Hepatocyte (in vitro differentiated cells): ENCODE measurements at regions not wholly inside any gene's neighbourhood (a gene's known extent, or its start where the extent isn't known, plus 50 kb on each side); places are given as distances from the start of the nearest gene placed in this dataset.
A peak's percentile ranks its signal among the peaks of the same experiment; 100 is the strongest.

Experiments
- DNase-seq: peaks from one replicate; pipeline ENCODE4 v3.0.0-alpha.2; 2016; ENCODE audit warnings: low spot score
- H2AFZ ChIP-seq: fragments of 200-600 bp; sonication (generic); 2 replicates; pipeline ENCODE4 v1.6.0; 2016; ENCODE audit warnings: antibody characterized with exemption, mild to moderate bottlenecking
- H3K27ac ChIP-seq: fragments of 200-600 bp; sonication (generic); 2 replicates; pipeline ENCODE4 v1.5.1; 2016; ENCODE audit warnings: mild to moderate bottlenecking
- H3K27me3 ChIP-seq: fragments of 200-600 bp; sonication (generic); 2 replicates; pipeline ENCODE4 v1.6.1; 2016
- H3K36me3 ChIP-seq: fragments of 200-600 bp; sonication (generic); replicated peaks from 2 replicates; pipeline ENCODE4 v1.5.1; 2016; ENCODE audit warnings: low read depth; ENCODE audit not compliant: insufficient read depth
- H3K4me1 ChIP-seq: fragments of 200-600 bp; sonication (generic); 2 replicates; pipeline ENCODE4 v1.5.1; 2016; ENCODE audit warnings: mild to moderate bottlenecking, moderate library complexity; ENCODE audit not compliant: insufficient read depth
- H3K4me2 ChIP-seq: fragments of 200-600 bp; sonication (generic); 2 replicates; pipeline ENCODE4 v1.6.0; 2016
- H3K4me3 ChIP-seq: fragments of 200-600 bp; sonication (generic); 2 replicates; pipeline ENCODE4 v1.5.1; 2016; ENCODE audit warnings: mild to moderate bottlenecking
- H3K79me2 ChIP-seq: fragments of 200-600 bp; sonication (generic); 2 replicates; pipeline ENCODE4 v1.6.0; 2017; ENCODE audit warnings: mild to moderate bottlenecking
- H3K9me2 ChIP-seq: fragments of 200-600 bp; sonication (generic); replicated peaks from 2 replicates; pipeline ENCODE4 v1.6.0; 2017; ENCODE audit warnings: mild to moderate bottlenecking; ENCODE audit not compliant: insufficient read depth
- H3K9me3 ChIP-seq: fragments of 200-600 bp; sonication (generic); 2 replicates; pipeline ENCODE4 v1.5.1; 2016; ENCODE audit warnings: low read depth, mild to moderate bottlenecking
- H4K20me1 ChIP-seq: fragments of 200-600 bp; sonication (generic); 2 replicates; pipeline ENCODE4 v1.6.0; 2016; ENCODE audit warnings: mild to moderate bottlenecking; ENCODE audit not compliant: insufficient read depth, poor library complexity, severe bottlenecking
- CTCF ChIP-seq: fragments of 200-600 bp; sonication (generic); IDR thresholded peaks from 2 replicates; pipeline ENCODE4 v1.5.1; 2016; ENCODE audit warnings: antibody characterized with exemption, mild to moderate bottlenecking; ENCODE audit not compliant: poor library complexity
- EZH2 ChIP-seq: fragments of 200-600 bp; sonication (generic); IDR thresholded peaks from 2 replicates; pipeline ENCODE4 v1.6.1; 2016; ENCODE audit warnings: antibody characterized with exemption, mild to moderate bottlenecking, borderline replicate concordance
- EZH2phosphoT487 ChIP-seq: fragments of 200-600 bp; sonication (generic); IDR thresholded peaks from one replicate; pipeline ENCODE4 v1.6.1; 2018; ENCODE audit warnings: antibody characterized with exemption, mild to moderate bottlenecking, low read depth, moderate library complexity; ENCODE audit not compliant: unreplicated experiment, severe bottlenecking
- WGBS: methylation state at CpG from one replicate; pipeline ENCODE4 v1.1.6; 2016; ENCODE audit warnings: low lambda C conversion rate; ENCODE audit errors: missing lambda C conversion rate; 5-methylcytosine and 5-hydroxymethylcytosine counted together

GRCh38 chr9:90979639-90980038 is 178.0 kb downstream of the SYK start:
- Histone ChIP-seq H3K4me1 (peaks cover 6% of the 10 kb centered on the region), H3K27me3 (no peaks in the 10 kb centered on the region), H4K20me1 (no peaks in the 10 kb centered on the region), H3K9me2 (no peaks in the 10 kb centered on the region), H3K27ac (no peak overlapping the region), H2AFZ (peak overlapping the region; percentile 12), H3K9me3 (no peaks in the 10 kb centered on the region), H3K79me2 (no peaks in the 10 kb centered on the region), H3K4me2 (no peak overlapping the region), H3K4me3 (no peak overlapping the region), H3K36me3 (no peaks in the 10 kb centered on the region)
- DNase-seq = no peak
- WGBS = 49% methylated on average over 4 of the region's 4 CpGs
- TF ChIP-seq EZH2 (no peak), CTCF (no peak), EZH2phosphoT487 (no peak)

- H2AFZ ChIP-seq = no peak overlapping the region
- no peaks in the 10 kb centered on the region for H3K9me2 ChIP-seq
- H3K4me2 ChIP-seq = no peak overlapping the region
- no peaks in the 10 kb centered on the region for H3K27me3 ChIP-seq
- no peak for DNase-seq
- peaks cover 6% of the 10 kb centered on the region for H3K4me1 ChIP-seq
- no peak overlapping the region for H3K4me3 ChIP-seq
- TF ChIP-seq CTCF = no peak
- TF ChIP-seq EZH2phosphoT487 = no peak
- TF ChIP-seq EZH2 = no peak
- WGBS = 97% methylated on average over 3 of the region's 3 CpGs
- no peaks in the 10 kb centered on the region for H3K79me2 ChIP-seq
- no peaks in the 10 kb centered on the region for H3K9me3 ChIP-seq
- H3K27ac ChIP-seq = no peak overlapping the region
- H4K20me1 ChIP-seq = no peaks in the 10 kb centered on the region
- H3K36me3 ChIP-seq = no peaks in the 10 kb centered on the region
Measured at GRCh38 chr9:90981726-90982125, 180.1 kb downstream of the SYK start.

- no peaks in the 10 kb centered on the region for H4K20me1 ChIP-seq
- H3K9me2 ChIP-seq = no peaks in the 10 kb centered on the region
- no peak for DNase-seq
- TF ChIP-seq CTCF = no peak
- no peaks in the 10 kb centered on the region for H3K27me3 ChIP-seq
- no peak overlapping the region for H3K4me3 ChIP-seq
- no peak overlapping the region for H3K27ac ChIP-seq
- WGBS = 81% methylated on average over 3 of the region's 3 CpGs
- no peaks in the 10 kb centered on the region for H3K9me3 ChIP-seq
- no peak overlapping the region for H2AFZ ChIP-seq
- H3K4me2 ChIP-seq = no peak overlapping the region
- H3K79me2 ChIP-seq = no peaks in the 10 kb centered on the region
- no peaks in the 10 kb centered on the region for H3K36me3 ChIP-seq
- H3K4me1 ChIP-seq = peaks cover 6% of the 10 kb centered on the region
Measured at GRCh38 chr9:90983394-90983793, 181.8 kb downstream of the SYK start.

GRCh38 chr9:90985631-90986030 is 184.0 kb downstream of the SYK start:
- Histone ChIP-seq H3K27me3 (no peaks in the 10 kb centered on the region), H3K36me3 (no peaks in the 10 kb centered on the region), H3K9me3 (no peaks in the 10 kb centered on the region), H2AFZ (no peak overlapping the region), H3K79me2 (no peaks in the 10 kb centered on the region), H3K4me1 (no peaks in the 10 kb centered on the region), H3K4me2 (no peak overlapping the region), H3K27ac (peak overlapping the region; percentile 46), H3K9me2 (no peaks in the 10 kb centered on the region), H3K4me3 (no peak overlapping the region), H4K20me1 (no peaks in the 10 kb centered on the region)
- 70% methylated on average over 3 of the region's 3 CpGs for WGBS
- TF ChIP-seq EZH2phosphoT487 (no peak), EZH2 (no peak)
- no peak for DNase-seq
